PFSK-1 (cell line): ENCODE measurements at regions not wholly inside any gene's neighbourhood (a gene's known extent, or its start where the extent isn't known, plus 50 kb on each side); places are given as distances from the start of the nearest gene placed in this dataset.

Source experiments
- POLR2AphosphoS5 ChIP-seq: IDR thresholded peaks from 2 replicates; pipeline ENCODE4 v1.6.1; 2012; ENCODE audit warnings: low read depth, mild to moderate bottlenecking, control low read depth, low read length, moderate library complexity
- TAF1 ChIP-seq: IDR thresholded peaks from 2 replicates; pipeline ENCODE4 v1.6.1; 2012; ENCODE audit warnings: low read length, control low read depth, borderline replicate concordance; ENCODE audit not compliant: insufficient read depth

GRCh38 chr2:145199827-145200706, 680.1 kb upstream of the ZEB2 start:
- no peak for TF ChIP-seq POLR2AphosphoS5
- no peak for TF ChIP-seq TAF1
